ENCODE measurements at regions not wholly inside any gene's neighbourhood (a gene's known extent, or its start where the extent isn't known, plus 50 kb on each side); places are given as distances from the start of the nearest gene placed in this dataset.
A peak's percentile ranks its signal among the peaks of the same experiment; 100 is the strongest.
"Not testable (repeated sequence)": the region's sequence is repeated elsewhere in the genome, so short reads cannot be mapped to it uniquely, and the experiment has no call there.

- H3K4me3 ChIP-seq (ENCODE audit: low read length): no peak overlapping the region
- no peaks in the 10 kb centered on the region for H3K9me3 ChIP-seq (replicated peaks; ENCODE audit: insufficient read depth, low read length)
- H4K20me1 ChIP-seq (ENCODE audit: insufficient read depth, low read length): no peaks in the 10 kb centered on the region
- no peak overlapping the region for H3K4me2 ChIP-seq (ENCODE audit: low read depth, low read length)
- H3F3A ChIP-seq (ENCODE audit: insufficient read depth, low read length): no peaks in the 10 kb centered on the region
- no peaks in the 10 kb centered on the region for H3K4me1 ChIP-seq (ENCODE audit: low read length)
- no peak overlapping the region for H3K27ac ChIP-seq (ENCODE audit: low read length)
- no peak overlapping the region for H3K9ac ChIP-seq (ENCODE audit: low read length)
- H3K79me2 ChIP-seq (ENCODE audit: low read length): no peaks in the 10 kb centered on the region
- TF ChIP-seq CTCF (IDR thresholded peaks at IDR 0.05; ENCODE audit: low read length) (no peak), EZH2phosphoT487 (IDR thresholded peaks at IDR 0.05; ENCODE audit: low read length) (no peak), EZH2 (optimal IDR thresholded peaks at IDR 0.05; ENCODE audit: low read depth, low read length) (no peak)
- no peak overlapping the region for H2AFZ ChIP-seq (ENCODE audit: low read length)
- no peak for DNase-seq
- no peaks in the 10 kb centered on the region for H3K27me3 ChIP-seq (replicated peaks; ENCODE audit: insufficient read depth, low read length)
- H3K9me2 ChIP-seq (replicated peaks; ENCODE audit: insufficient read depth, low read length): no peaks in the 10 kb centered on the region
- no peaks in the 10 kb centered on the region for H3K36me3 ChIP-seq (replicated peaks; ENCODE audit: insufficient read depth, low read length)
Observed at GRCh38 chr13:44649104-44649428, 72.9 kb upstream of the TSC22D1 start.

- Histone ChIP-seq H3F3A (ENCODE audit: insufficient read depth, low read length) (no peaks in the 10 kb centered on the region), H3K9me2 (replicated peaks; ENCODE audit: insufficient read depth, low read length) (no peaks in the 10 kb centered on the region), H3K27ac (ENCODE audit: low read length) (no peak overlapping the region), H4K20me1 (ENCODE audit: insufficient read depth, low read length) (no peaks in the 10 kb centered on the region), H3K4me3 (ENCODE audit: low read length) (no peak overlapping the region), H2AFZ (ENCODE audit: low read length) (no peak overlapping the region), H3K4me2 (ENCODE audit: low read depth, low read length) (no peak overlapping the region), H3K9me3 (replicated peaks; ENCODE audit: insufficient read depth, low read length) (no peaks in the 10 kb centered on the region), H3K27me3 (replicated peaks; ENCODE audit: insufficient read depth, low read length) (no peaks in the 10 kb centered on the region), H3K36me3 (replicated peaks; ENCODE audit: insufficient read depth, low read length) (no peaks in the 10 kb centered on the region), H3K9ac (ENCODE audit: low read length) (no peak overlapping the region), H3K79me2 (ENCODE audit: low read length) (no peaks in the 10 kb centered on the region), H3K4me1 (ENCODE audit: low read length) (no peaks in the 10 kb centered on the region)
- no peak for TF ChIP-seq EZH2phosphoT487 (IDR thresholded peaks at IDR 0.05; ENCODE audit: low read length)
- TF ChIP-seq EZH2 (optimal IDR thresholded peaks at IDR 0.05; ENCODE audit: low read depth, low read length): no peak
- TF ChIP-seq CTCF (IDR thresholded peaks at IDR 0.05; ENCODE audit: low read length): 0 out of 2 replicates have a peak, but pooled peaks have one; percentile 4
- no peak for DNase-seq
Observed at GRCh38 chr13:44648392-44649103, 72.4 kb upstream of the TSC22D1 start.

- not testable (repeated sequence) for H3K36me3 ChIP-seq (replicated peaks; ENCODE audit: insufficient read depth, low read length); H2AFZ ChIP-seq (ENCODE audit: low read length); H4K20me1 ChIP-seq (ENCODE audit: insufficient read depth, low read length); DNase-seq; H3K9me3 ChIP-seq (replicated peaks; ENCODE audit: insufficient read depth, low read length); H3K9me2 ChIP-seq (replicated peaks; ENCODE audit: insufficient read depth, low read length); H3F3A ChIP-seq (ENCODE audit: insufficient read depth, low read length); H3K4me1 ChIP-seq (ENCODE audit: low read length); H3K4me3 ChIP-seq (ENCODE audit: low read length); H3K79me2 ChIP-seq (ENCODE audit: low read length); H3K9ac ChIP-seq (ENCODE audit: low read length); H3K27ac ChIP-seq (ENCODE audit: low read length); H3K4me2 ChIP-seq (ENCODE audit: low read depth, low read length); H3K27me3 ChIP-seq (replicated peaks; ENCODE audit: insufficient read depth, low read length)
Observed at GRCh38 chr13:44647560-44647959, 71.4 kb upstream of the TSC22D1 start.

- no peak overlapping the region for H2AFZ ChIP-seq (ENCODE audit: low read length)
- no peaks in the 10 kb centered on the region for H3K9me2 ChIP-seq (replicated peaks; ENCODE audit: insufficient read depth, low read length)
- DNase-seq: no peak
Observed at GRCh38 chr13:44646044-44646443, 69.9 kb upstream of the TSC22D1 start.

More at GRCh38 chr13:44646044-44646443, 69.9 kb upstream of the TSC22D1 start:
- H3K4me1 ChIP-seq (ENCODE audit: low read length): no peaks in the 10 kb centered on the region
- H3K9ac ChIP-seq (ENCODE audit: low read length): no peak overlapping the region
- no peaks in the 10 kb centered on the region for H3F3A ChIP-seq (ENCODE audit: insufficient read depth, low read length)
- H3K4me3 ChIP-seq (ENCODE audit: low read length): no peak overlapping the region
- H4K20me1 ChIP-seq (ENCODE audit: insufficient read depth, low read length): no peaks in the 10 kb centered on the region
- H3K36me3 ChIP-seq (replicated peaks; ENCODE audit: insufficient read depth, low read length): no peaks in the 10 kb centered on the region
- H3K79me2 ChIP-seq (ENCODE audit: low read length): no peaks in the 10 kb centered on the region
- no peaks in the 10 kb centered on the region for H3K9me3 ChIP-seq (replicated peaks; ENCODE audit: insufficient read depth, low read length)
- no peak for TF ChIP-seq EZH2 (optimal IDR thresholded peaks at IDR 0.05; ENCODE audit: low read depth, low read length)
- no peak for TF ChIP-seq EZH2phosphoT487 (IDR thresholded peaks at IDR 0.05; ENCODE audit: low read length)
- TF ChIP-seq CTCF (IDR thresholded peaks at IDR 0.05; ENCODE audit: low read length): no peak
- H3K27me3 ChIP-seq (replicated peaks; ENCODE audit: insufficient read depth, low read length): no peaks in the 10 kb centered on the region
- H3K4me2 ChIP-seq (ENCODE audit: low read depth, low read length): no peak overlapping the region
- H3K27ac ChIP-seq (ENCODE audit: low read length): no peak overlapping the region
